Fibroblast of skin of right quadriceps (primary cell): ENCODE measurements at regions not wholly inside any gene's neighbourhood (a gene's known extent, or its start where the extent isn't known, plus 50 kb on each side); places are given as distances from the start of the nearest gene placed in this dataset.
"Not testable (repeated sequence)": the region's sequence is repeated elsewhere in the genome, so short reads cannot be mapped to it uniquely, and the experiment has no call there.

ENCODE experiments used
- DNase-seq: peaks from one replicate; pipeline ENCODE4 v3.0.0-alpha.2; 2013

DNA sequence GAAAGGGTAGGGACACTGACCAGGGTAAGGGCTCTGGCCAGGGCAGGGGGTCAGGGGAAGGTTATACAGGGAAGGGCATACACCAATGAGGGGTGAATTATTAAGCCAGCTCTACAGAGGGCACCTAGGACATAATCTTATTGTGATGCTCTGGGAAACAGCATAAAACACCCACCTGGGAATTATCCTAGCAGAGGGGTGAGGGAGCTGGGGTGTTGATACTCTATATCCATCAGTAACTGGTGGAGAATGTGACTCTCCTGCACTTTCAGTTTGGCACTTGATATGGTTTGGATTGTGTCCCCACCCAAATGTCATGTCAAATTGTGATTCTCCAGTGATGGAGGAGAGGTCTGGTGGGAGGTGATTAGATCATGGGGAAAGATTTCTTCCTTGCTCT, 291.2 kb downstream of the ASMT start:
- DNase-seq: no peak

DNA sequence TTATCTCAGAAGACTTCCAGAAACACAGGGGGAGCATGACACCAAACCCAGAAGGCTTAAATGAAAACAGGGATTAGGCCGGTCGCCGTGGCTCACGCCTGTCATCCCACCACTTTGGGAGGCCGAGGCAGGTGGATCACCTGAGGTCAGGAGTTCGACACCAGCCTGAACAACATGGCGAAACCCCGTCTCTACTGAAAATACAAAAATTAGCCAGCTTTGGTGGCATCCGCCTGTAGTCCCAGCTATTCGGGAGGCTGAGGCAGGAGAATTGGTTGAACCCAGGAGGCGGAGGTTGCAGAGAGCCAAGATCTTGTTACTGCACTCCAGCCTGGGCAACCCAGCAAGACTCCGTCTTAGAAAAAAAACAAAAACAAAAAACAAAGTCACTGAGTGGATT, 294.1 kb downstream of the ASMT start:
- not testable (repeated sequence) for DNase-seq

DNA sequence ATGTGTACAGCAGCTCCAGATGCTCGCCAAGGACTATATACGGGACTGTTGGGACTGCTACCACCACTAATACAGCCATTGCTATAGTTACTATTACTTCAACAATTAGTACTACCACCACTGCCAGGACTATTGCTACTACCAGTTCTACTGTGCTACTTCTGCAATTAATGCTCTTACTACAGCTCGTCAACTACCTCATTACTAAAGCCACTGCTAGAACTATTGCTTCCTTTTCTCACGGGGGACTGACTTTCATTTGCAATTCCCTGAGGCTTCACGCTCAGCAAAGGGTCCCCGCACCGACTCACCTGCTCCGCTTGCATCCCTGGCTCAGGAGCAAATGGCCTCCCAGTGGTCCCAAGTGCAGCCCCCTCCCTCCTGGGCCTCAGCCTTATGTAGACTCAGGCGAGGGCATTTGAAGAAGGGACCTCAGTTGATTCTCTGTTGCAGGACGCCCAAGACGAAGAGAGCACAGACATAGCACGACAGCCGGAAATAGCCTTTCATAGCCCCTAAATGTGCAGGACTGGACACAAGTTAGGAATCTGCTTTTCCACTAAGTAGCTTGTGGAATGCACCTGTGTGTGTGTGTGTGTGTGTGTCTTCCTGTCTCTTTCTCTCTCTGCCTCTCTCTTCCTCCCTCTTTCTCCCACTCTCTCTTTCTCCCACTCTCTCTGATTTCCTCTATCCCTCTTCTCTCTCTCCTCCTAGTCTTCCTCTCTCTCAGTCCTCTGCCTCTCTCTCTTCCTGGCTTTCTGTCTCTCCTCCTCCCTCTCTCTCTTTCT, 294.8 kb downstream of the ASMT start:
- no peak for DNase-seq

DNA sequence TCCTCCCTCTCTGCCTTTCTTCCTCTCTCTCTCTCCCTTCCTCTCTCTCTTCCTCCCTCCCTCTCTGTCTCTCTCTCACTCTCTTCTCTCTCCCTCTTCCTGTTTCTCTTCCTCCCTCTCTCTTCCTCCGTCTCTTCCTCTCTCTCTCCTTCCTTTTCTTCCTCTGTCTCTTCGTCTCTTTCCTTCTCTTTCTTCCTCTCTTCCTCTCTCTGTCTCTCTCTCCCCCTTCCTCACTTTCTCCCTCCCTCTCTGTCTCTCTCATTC, 295.3 kb downstream of the ASMT start:
- no peak for DNase-seq

DNA sequence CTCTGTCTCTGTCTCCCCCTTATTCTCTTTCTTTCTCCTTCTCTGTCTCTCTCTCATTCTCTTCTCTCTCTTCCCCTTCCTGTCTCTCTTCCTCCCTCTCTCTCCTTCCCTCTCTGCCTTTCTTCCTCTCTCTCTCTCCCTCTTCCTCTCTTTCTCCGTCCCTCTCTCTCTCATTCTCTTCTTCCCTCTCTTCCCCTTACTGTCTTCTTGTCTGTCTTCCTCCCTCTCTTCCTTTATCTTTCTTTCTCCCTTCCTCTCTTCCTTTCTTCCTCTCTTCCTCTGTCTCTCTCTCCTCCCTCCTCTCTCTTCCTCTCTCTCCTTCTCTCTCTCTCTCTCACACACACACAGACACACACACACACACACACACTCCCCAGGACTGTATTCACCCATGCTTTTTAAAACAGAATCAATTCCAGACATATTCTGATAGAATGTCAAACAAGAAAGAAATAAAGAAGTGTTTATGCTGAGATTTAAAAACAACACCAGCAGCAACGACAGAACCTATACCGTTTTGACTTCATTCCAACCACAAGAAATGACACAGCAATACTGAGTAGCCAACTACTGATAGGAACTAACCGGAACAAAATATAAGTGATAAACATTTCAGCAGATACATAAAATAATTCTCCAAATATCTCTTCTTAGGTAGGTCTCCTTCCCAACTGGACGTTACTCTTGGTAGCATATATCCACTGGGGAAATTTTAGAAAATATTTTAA, 296.7 kb downstream of the ASMT start:
- DNase-seq: no peak

DNA sequence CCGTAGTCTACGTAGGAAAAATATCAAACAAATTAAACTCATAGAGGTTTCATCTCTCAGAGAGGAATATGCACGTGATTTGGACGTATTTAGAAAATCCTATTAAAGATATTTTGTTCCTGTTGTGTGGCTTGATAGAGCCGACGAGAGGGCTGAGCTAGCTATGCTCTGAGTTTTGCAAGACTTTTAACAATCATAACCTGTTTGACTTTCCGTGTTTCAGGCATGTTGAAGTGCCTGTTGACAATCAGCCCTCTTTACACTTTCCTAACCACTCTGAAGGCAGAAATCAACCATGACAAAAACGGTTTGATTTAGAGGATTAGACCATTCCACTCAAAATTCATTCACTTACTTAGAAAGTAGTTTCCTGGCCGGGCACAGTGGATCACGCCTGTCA, 297.3 kb downstream of the ASMT start:
- DNase-seq: no peak

DNA sequence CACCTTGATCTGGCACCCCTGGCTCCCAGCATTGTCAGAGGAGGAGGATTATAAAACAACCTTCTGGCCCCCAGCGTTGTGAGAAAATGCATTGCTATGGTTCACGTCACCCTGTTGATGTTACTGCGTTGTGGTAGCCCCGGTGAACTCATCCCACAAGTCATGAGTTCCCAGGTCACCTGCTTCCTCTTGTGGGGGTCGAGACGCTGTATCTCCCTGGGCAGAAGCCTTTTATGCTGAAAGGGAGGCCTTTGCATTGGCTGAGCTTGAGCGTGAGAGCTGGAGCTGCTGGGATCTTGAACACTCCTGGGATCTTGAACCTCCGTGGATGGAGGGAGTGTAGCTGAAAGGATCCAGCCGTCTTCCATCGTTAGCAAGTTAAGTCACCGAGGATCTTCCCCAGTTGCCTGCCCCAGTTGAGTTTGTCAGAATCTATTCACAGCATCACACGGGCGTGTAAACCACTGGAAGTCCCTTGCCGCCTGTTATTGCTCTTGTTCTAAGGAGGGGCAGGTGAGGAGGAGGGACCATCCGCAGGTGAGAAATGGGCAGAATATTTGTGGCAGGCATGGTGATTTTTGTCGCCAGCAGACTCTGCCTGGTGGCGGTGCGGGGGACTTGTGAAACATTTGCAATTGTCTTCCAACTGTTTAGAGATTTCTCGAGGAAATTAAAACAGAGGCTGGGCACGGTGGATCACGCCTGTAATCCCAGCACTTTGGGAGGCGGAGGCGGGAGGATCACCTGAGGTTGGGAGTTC, 299.9 kb downstream of the ASMT start:
- no peak for DNase-seq

DNA sequence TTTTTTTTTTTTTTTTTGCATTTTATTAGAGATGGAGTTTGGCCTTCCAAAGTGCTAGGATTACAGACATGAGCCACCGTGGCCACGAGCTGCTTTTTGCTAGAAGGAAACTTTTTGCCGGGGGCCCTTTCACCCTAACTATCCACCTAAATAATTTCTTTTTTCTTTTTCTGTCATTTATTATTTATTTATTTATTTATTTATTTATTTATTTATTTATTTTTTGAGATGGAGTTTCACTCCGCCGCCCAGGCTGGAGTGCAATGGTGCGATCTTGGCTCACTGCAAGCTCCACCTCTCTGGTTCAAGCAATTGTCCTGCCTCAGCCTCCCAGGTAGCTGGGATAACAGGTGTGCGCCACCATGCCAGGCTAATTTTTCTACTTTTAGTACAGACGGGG, 303.9 kb downstream of the ASMT start:
- DNase-seq: no peak

DNA sequence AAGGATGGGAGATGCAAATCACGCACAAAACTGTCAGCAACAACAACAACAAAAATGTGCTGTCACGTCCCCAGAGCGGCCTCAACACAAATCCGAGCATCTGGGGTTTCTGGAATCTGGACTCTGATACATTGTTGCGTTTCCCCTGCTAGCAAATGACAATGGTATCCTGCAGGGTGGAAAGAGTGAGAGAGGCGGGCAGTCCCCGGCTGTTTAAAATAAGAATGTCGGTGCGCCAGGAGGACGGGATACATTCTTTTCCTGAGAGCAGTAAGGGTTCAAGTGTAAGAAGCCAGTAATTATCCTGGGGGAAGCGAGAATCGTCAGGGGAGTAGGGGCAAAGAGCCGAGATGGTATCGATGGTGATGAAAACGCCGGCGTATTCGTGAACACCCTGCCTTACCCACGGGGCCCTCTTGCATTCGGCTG, 310.2 kb downstream of the ASMT start:
- peak; percentile 25 for DNase-seq

DNA sequence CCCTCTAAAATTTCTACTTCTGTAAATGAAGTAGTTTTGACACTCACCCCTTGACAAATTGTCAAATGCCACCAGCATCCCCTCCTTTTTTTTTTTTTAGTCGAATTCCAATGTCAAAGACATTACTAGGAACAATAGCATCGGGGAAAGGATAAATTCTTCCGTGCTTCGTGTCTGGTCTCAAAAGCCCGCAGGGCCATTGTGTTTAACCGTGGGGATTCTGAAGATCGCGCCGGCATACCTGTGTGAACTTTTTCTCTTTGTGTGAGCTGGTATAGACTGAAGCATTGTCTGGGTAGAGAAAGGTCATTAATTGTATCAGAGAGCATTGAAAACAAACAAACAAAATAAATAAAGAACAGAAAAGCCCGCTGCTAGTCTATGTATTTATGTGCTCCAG, 313.9 kb downstream of the ASMT start:
- no peak for DNase-seq

DNA sequence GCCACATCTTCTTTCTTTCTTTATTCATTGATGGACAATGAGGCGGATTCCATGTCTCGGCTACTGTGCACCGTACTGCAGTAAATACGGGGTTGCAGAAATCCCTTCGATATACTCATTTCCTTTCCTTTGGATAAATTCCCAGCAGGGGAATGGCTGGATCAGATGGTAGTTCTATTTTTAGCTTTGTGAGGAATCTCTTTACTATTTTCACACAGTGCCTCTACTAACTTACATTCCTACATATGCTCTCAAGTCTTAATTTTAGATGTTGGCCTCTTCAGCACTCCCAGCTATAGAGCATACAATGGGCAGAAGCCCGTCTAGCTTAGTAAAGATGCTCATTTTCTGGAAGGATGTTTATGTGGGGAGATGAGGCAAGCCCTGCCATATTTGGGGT, 317.4 kb downstream of the ASMT start:
- DNase-seq: peak; percentile 94

DNA sequence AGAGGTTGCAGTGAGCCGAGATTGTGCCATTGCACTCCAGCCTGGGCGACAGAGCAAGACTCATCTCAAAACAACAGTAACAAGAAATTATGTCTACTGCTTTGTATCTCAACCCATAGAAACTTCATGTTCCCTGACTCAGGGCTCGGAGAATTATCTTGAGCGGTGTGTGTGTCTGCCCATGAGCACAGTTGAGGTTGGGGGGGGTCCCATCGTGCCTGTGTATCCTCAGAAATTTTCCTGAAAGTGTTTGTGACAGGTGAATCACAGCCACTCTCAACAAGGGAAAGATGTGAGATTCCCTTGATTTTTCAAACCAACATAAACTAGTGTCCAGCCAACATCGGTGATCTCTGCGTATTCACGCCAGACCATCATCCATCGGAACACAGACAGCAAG, 319.1 kb downstream of the ASMT start:
- no peak for DNase-seq

DNA sequence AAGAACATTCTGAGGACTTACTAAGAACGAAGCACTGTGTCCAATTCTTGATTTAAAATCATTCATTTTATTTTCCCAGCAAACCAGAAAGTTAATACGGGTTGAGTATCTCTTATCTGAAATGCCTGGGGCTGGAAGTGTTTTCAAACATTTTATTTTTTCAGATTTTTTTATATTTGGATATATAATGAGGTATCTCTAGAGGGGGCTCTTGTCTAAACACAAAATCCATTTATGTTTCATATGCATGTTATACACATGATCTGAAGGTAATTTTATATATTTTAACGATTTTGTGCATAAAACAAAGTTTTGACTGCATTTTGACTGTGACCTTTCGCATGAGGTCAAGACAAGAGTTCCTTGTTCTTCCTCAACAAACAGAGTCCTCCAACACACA, 320.9 kb downstream of the ASMT start:
- DNase-seq: no peak

DNA sequence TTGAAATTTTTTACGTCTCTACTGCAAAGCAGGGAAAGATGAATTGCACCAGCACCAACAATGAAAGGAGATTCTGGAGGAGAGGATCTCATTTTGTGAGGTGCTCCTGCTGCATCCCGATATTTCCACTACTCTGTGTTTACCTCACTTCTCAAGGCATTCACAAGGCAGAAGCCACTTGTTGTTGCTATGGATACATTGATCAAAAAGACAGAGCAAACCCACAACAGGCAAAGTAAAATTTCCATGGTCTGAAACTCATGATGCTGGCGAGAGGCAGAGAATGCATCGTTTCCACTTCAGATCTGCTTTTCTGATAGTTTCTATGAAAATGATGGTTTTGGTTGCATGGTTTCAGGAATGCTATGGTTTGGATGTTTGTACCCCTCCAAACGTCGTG, 323.3 kb downstream of the ASMT start:
- no peak for DNase-seq

DNA sequence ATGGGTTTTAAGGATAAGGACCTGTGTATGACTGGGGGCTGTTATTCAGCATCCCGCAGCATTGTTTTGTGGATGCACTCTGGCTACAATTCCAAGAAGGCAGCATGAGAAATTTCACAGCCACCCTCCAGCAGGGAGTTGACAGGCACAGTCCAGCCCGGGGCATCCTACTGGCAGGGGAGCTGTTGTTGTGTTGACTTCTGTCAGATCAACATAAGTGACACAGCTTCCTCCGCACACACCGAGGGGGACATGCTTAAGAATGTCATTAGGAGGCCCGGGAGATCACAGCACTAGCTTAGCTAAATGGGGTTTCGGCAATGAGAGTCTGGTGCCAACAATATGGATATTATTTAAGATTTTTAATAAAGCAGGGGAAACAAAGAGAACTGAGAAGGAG, 326.5 kb downstream of the ASMT start:
- no peak for DNase-seq

DNA sequence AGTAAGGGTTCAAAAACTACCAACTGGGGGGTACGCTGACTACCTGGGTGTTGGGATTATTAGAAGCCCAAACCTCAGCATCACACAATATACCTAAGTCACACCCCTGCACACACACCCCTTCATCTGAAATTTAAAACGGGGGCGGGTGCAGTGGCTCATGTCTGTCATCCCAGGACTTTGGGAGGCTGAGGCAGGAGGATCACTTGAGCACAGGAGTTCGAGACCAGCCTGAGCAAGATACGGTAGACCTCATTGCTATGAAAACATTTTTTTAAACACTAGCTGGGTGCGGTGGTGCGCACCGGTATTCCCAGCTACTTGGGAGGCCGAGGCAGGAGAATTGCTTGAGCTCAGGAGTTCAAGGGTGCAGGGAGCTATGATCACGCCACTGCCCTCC, 331.0 kb downstream of the ASMT start:
- DNase-seq: no peak

DNA sequence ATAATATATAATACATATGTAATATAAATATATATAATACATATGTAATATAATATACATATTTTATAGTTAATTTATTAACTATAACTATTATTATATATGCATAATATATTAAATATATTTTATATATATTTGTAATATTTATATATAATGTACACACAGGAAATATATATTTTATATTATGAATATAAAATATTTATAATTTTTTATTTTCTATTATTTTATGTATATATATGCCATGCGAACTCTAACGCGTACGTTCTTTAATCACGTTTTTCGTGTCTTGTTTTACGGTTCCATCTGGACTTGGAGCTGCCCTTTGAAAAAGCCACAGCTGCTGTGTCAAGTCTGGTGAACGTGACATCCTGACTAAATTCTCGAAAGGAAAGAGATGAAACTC, 332.1 kb downstream of the ASMT start:
- no peak for DNase-seq
